Osteoblast (primary cell): ENCODE measurements at regions not wholly inside any gene's neighbourhood (a gene's known extent, or its start where the extent isn't known, plus 50 kb on each side); places are given as distances from the start of the nearest gene placed in this dataset.

Experiments used
- DNase-seq: peaks from one replicate; pipeline ENCODE4 v3.0.0; 2011; ENCODE audit warnings: low spot score, mixed read lengths; ENCODE audit not compliant: insufficient read length; ENCODE audit errors: missing footprints
- H2AFZ ChIP-seq: 2 replicates; pipeline ENCODE4 v1.6.0; 2011; ENCODE audit warnings: mild to moderate bottlenecking, low read length
- H3K27ac ChIP-seq: 2 replicates; pipeline ENCODE4 v1.5.1; 2011; ENCODE audit warnings: mild to moderate bottlenecking, low read depth, low read length, moderate library complexity
- H3K27me3 ChIP-seq: 2 replicates; pipeline ENCODE4 v1.6.0; 2012; ENCODE audit warnings: mild to moderate bottlenecking, control low read depth, inconsistent platforms, low read length, moderate library complexity; ENCODE audit not compliant: insufficient read depth
- H3K36me3 ChIP-seq: 2 replicates; pipeline ENCODE4 v1.5.1; 2011; ENCODE audit warnings: mild to moderate bottlenecking, low read length, control low read depth, moderate library complexity; ENCODE audit not compliant: insufficient read depth
- H3K4me1 ChIP-seq: 2 replicates; pipeline ENCODE4 v1.5.1; 2011; ENCODE audit warnings: mild to moderate bottlenecking, low read length, control low read depth, moderate library complexity; ENCODE audit not compliant: insufficient read depth
- H3K4me2 ChIP-seq: 2 replicates; pipeline ENCODE4 v1.6.0; 2011; ENCODE audit warnings: mild to moderate bottlenecking, low read length; ENCODE audit not compliant: insufficient read depth
- H3K4me3 ChIP-seq: fragments of 200-600 bp; sonication (generic); 3 replicates; pipeline ENCODE4 v1.5.1; 2012; ENCODE audit warnings: mild to moderate bottlenecking, low read length, inconsistent platforms; ENCODE audit not compliant: insufficient read depth
- H3K79me2 ChIP-seq: 2 replicates; pipeline ENCODE4 v1.6.0; 2012; ENCODE audit warnings: mild to moderate bottlenecking, low read length, control low read depth, inconsistent platforms; ENCODE audit not compliant: insufficient read depth
- H3K9me3 ChIP-seq: 2 replicates; pipeline ENCODE4 v1.5.1; 2011; ENCODE audit warnings: low read depth, low read length, control low read depth
- H4K20me1 ChIP-seq: 2 replicates; pipeline ENCODE4 v1.6.0; 2012; ENCODE audit warnings: mild to moderate bottlenecking, low read length, control low read depth; ENCODE audit not compliant: insufficient read depth
- TF ChIP-seq, protein P1 (sequence below): IDR thresholded peaks from 2 replicates; pipeline ENCODE4 v1.5.1; 2011; ENCODE audit warnings: mild to moderate bottlenecking, low read depth, low read length, moderate library complexity; ENCODE audit errors: extremely low read depth

DNA sequence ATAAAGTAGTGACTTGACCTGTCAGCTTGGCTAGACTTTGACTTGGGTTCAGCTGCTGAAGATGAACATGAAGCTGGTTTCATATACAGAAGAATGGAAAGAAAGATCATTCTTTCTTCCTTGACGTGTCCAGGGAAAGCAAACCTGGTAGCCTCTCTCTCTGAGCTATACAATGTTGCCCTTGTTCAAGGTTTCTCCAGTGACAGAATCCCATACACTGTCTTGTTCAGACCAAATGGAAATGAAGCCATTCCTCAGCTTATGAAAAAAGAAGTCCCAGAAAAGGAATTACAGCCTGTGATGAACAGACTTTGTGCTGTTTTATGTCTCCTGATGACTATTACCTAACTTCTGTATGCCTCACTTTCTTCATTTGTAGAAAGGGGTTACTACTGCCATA, 349.8 kb upstream of the KLF4 start:
- H3K79me2 ChIP-seq, result no peaks in the 10 kb centered on the region
- DNase-seq, result no peak
- TF ChIP-seq, protein P1, sequence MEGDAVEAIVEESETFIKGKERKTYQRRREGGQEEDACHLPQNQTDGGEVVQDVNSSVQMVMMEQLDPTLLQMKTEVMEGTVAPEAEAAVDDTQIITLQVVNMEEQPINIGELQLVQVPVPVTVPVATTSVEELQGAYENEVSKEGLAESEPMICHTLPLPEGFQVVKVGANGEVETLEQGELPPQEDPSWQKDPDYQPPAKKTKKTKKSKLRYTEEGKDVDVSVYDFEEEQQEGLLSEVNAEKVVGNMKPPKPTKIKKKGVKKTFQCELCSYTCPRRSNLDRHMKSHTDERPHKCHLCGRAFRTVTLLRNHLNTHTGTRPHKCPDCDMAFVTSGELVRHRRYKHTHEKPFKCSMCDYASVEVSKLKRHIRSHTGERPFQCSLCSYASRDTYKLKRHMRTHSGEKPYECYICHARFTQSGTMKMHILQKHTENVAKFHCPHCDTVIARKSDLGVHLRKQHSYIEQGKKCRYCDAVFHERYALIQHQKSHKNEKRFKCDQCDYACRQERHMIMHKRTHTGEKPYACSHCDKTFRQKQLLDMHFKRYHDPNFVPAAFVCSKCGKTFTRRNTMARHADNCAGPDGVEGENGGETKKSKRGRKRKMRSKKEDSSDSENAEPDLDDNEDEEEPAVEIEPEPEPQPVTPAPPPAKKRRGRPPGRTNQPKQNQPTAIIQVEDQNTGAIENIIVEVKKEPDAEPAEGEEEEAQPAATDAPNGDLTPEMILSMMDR, result no peak
- H3K4me2 ChIP-seq, result no peak overlapping the region
- no peak overlapping the region for H3K27ac ChIP-seq
- no peak overlapping the region for H3K4me3 ChIP-seq
- H3K36me3 ChIP-seq, result no peaks in the 10 kb centered on the region
- H4K20me1 ChIP-seq, result no peaks in the 10 kb centered on the region
- no peak overlapping the region for H2AFZ ChIP-seq
- H3K4me1 ChIP-seq, result no peaks in the 10 kb centered on the region
- no peaks in the 10 kb centered on the region for H3K9me3 ChIP-seq
- no peaks in the 10 kb centered on the region for H3K27me3 ChIP-seq

DNA sequence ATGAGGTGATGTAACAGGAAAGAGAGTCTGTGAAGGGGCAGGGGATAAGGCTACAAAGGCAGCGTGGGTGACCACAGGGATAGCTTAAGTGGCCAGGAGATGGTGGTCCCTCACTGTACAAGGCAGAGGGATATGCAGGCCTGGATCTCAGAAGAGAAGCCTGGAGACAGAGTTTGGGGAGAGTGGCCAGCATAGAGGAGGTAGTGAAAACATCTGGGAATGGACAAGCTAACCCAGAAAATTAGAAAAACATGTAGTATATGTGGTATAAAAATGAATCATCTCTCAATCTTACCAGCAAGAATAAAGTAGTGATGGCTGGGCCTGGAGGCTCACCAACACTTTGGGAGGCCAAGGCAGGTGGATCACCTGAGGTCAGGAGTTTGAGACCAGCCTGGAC, 349.2 kb upstream of the KLF4 start:
- H4K20me1 ChIP-seq, result no peaks in the 10 kb centered on the region
- no peak overlapping the region for H3K4me3 ChIP-seq
- no peak overlapping the region for H3K4me2 ChIP-seq
- TF ChIP-seq, protein P1, result no peak
- H3K9me3 ChIP-seq, result no peaks in the 10 kb centered on the region
- no peak for DNase-seq
- no peaks in the 10 kb centered on the region for H3K79me2 ChIP-seq
- H2AFZ ChIP-seq, result no peak overlapping the region
- H3K27me3 ChIP-seq, result no peaks in the 10 kb centered on the region
- H3K27ac ChIP-seq, result no peak overlapping the region
- H3K4me1 ChIP-seq, result no peaks in the 10 kb centered on the region
- H3K36me3 ChIP-seq, result no peaks in the 10 kb centered on the region

DNA sequence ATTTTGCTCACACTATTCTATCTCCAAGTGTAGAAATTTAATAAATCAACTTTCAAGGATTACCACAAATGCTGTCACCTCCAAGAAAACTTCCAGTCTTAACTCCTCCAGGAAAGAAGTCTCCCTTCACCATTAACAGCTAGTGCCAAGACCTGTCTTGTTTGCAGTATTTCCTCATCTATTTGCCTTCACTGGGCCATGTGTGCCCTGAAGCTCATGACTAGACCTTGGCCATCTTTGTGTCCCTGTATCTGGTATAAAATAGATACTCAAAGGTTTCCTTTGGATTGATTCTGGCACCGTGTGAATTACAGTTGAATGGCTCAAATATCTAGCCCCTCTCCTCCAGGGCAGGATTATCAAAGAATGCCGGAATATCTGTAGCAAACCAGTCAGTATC, 346.7 kb upstream of the KLF4 start:
- Histone ChIP-seq H3K4me1 (no peaks in the 10 kb centered on the region), H3K9me3 (no peaks in the 10 kb centered on the region), H3K27me3 (no peaks in the 10 kb centered on the region), H3K27ac (no peak overlapping the region), H3K36me3 (no peaks in the 10 kb centered on the region), H3K79me2 (no peaks in the 10 kb centered on the region), H2AFZ (no peak overlapping the region), H3K4me3 (no peak overlapping the region), H3K4me2 (no peak overlapping the region), H4K20me1 (no peaks in the 10 kb centered on the region)
- TF ChIP-seq, protein P1, result no peak
- DNase-seq, result no peak

DNA sequence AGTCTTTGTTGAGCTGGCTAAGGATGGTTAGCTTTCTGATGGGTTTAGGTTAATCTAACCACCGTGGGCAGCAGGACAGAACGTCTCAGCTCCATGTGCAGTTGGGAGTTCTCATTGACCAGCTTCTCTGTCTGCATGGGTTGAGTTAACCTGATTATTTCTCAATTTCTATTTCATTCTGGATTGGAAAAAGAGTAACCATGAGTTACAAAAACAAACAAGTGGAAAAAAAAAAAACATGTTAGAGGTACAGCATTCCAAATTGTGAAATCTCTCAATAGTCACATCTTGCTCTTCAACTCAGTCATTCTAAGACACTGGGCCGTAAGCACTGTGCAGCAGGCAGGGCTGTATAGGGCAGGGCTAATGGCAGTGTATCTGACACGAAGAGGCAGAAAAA, 343.7 kb upstream of the KLF4 start:
- DNase-seq, result no peak
- TF ChIP-seq, protein P1, result no peak

More for the DNA sequence above, 343.7 kb upstream of the KLF4 start:
- Histone ChIP-seq H2AFZ (no peak overlapping the region), H3K4me2 (no peak overlapping the region), H3K79me2 (no peaks in the 10 kb centered on the region), H4K20me1 (no peaks in the 10 kb centered on the region), H3K4me1 (no peaks in the 10 kb centered on the region), H3K27me3 (no peaks in the 10 kb centered on the region), H3K4me3 (no peak overlapping the region), H3K36me3 (no peaks in the 10 kb centered on the region), H3K9me3 (no peaks in the 10 kb centered on the region), H3K27ac (no peak overlapping the region)
